ENCODE measurements at regions not wholly inside any gene's neighbourhood (a gene's known extent, or its start where the extent isn't known, plus 50 kb on each side); places are given as distances from the start of the nearest gene placed in this dataset.

GRCh38 chr9:13588151-13589033, 308.9 kb upstream of the MPDZ start:
- TF ChIP-seq CTCF (optimal IDR thresholded peaks at IDR 0.05 in 1 of 3, IDR thresholded peaks at IDR 0.05 in 1 of 3, conservative IDR thresholded peaks at IDR 0.05 in 1 of 3; ENCODE audit: extremely low read depth in 1 of 3, insufficient read depth in 2 of 3, low read length in 3 of 3) (no peak), EZH2 (IDR thresholded peaks at IDR 0.05; ENCODE audit: low read length) (no peak)

All from keratinocyte (primary cell).